ENCODE measurements at regions not wholly inside any gene's neighbourhood (a gene's known extent, or its start where the extent isn't known, plus 50 kb on each side); places are given as distances from the start of the nearest gene placed in this dataset.

GRCh38 chr15:46331546-46331945 lies 696.7 kb downstream of the SQOR start:
- Histone ChIP-seq H3K9me3 (ENCODE audit: low read depth) (no peaks in the 10 kb centered on the region), H3K4me1 (ENCODE audit: low read depth) (no peaks in the 10 kb centered on the region), H3K27ac (no peak overlapping the region), H3K36me3 (no peaks in the 10 kb centered on the region), H3K27me3 (no peaks in the 10 kb centered on the region), H3K4me3 (no peak overlapping the region)
- no peak for TF ChIP-seq CTCF (IDR thresholded peaks at IDR 0.05; ENCODE audit: low read depth, low read length)
- DNase-seq (ENCODE audit: low read depth in 1 of 2, low spot score in 1 of 2): no peak

DNA sequence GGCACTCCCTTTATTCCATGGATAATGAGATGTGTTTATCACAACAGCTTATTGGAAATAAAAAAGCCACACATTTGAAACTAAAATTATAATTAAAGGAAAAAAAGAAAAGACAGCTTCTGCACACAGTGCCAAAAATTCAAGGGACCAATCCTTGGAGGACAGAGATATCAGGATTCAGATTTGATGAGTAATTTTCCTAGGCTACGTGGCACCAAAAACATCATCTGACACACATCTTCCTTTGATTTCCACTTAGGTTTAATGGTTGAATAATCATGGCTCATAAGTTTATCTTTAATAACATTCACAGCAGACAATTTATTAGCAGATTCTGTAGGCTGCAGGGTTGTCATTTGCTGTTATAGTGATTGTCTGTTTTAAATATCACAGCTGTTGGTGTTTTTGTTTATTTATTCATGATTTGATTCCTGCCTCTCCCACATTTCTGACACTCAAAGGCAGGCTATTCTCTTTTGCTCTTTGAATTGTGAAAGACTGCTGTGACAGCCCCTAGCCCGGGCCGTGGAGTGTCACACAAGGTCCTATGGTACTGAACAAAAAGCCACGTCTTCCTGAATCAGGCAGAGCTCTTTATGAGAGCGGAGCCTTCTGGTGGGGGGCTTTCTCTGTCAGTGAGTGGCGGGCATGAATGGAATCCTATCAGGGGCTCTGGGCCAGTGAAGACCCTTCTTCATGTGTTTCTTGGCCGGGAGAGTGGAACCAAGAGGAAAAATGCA lies 708.5 kb downstream of the SQOR start:
- H3K4me3 ChIP-seq: no peak overlapping the region
- TF ChIP-seq CTCF (IDR thresholded peaks at IDR 0.05; ENCODE audit: low read depth, low read length): no peak

DNA sequence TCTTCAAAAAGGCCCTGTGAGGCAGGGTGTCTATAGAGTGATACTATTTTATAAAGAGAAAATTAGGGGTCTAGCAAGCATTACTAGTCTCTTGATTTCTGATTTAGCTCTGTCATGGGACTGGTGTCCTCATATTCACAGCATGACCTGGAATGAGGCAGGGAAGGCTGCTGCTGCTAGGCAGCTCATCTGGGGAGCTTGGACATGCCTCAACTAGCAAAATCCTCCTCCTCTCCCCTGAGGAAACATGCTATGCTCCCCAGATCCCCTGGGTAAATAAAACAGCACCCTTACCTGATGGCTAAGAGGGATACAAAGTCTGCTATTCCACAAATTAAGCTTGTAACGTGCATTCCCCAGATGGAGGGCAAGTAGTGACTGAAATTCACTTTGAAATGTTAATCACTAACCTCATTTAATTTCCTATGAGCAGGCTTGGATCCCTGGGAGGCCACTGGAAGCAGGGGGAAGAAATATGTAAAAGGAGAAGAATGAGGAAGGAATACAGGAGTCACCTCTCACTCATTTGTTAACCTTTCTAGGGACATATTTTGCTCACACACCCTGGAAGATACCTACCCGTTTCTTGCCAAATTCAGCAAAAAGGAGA lies 709.4 kb downstream of the SQOR start:
- H3K36me3 ChIP-seq: no peaks in the 10 kb centered on the region

More for the DNA sequence above, 708.5 kb downstream of the SQOR start:
- H3K27me3 ChIP-seq: no peaks in the 10 kb centered on the region
- no peaks in the 10 kb centered on the region for H3K36me3 ChIP-seq
- H3K9me3 ChIP-seq (ENCODE audit: low read depth): no peaks in the 10 kb centered on the region
- no peaks in the 10 kb centered on the region for H3K4me1 ChIP-seq (ENCODE audit: low read depth)
- no peak for DNase-seq (ENCODE audit: low read depth in 1 of 2, low spot score in 1 of 2)
- H3K27ac ChIP-seq: no peak overlapping the region

DNA sequence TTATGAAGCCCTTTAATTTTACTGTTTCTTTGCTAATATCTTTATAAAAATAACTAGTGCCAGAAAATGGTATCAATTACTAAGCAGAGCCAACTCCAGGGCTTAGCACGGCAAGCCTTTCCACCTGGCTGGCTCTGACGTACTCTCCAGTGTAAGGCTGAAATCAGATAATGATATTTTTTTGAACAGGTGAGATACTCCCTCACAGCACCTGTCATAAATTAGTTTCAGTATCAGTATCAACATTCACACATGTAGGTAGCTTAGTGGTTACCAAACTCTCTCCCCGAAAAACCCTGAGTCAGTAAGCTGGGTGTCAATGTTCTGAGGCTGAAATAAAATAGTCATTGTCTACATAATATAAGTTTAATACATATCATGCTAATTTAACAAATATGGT lies 710.1 kb downstream of the SQOR start:
- Histone ChIP-seq H3K4me1 (ENCODE audit: low read depth) (no peaks in the 10 kb centered on the region), H3K4me3 (no peak overlapping the region), H3K27me3 (no peaks in the 10 kb centered on the region), H3K27ac (no peak overlapping the region), H3K9me3 (ENCODE audit: low read depth) (no peaks in the 10 kb centered on the region), H3K36me3 (no peaks in the 10 kb centered on the region)
- no peak for DNase-seq (ENCODE audit: low read depth in 1 of 2, low spot score in 1 of 2)
- no peak for TF ChIP-seq CTCF (IDR thresholded peaks at IDR 0.05; ENCODE audit: low read depth, low read length)

More for the DNA sequence above, 709.4 kb downstream of the SQOR start:
- H3K9me3 ChIP-seq (ENCODE audit: low read depth): no peaks in the 10 kb centered on the region
- no peak for TF ChIP-seq CTCF (IDR thresholded peaks at IDR 0.05; ENCODE audit: low read depth, low read length)
- H3K27me3 ChIP-seq: no peaks in the 10 kb centered on the region
- H3K4me3 ChIP-seq: no peak overlapping the region
- no peak overlapping the region for H3K27ac ChIP-seq
- no peak for DNase-seq (ENCODE audit: low read depth in 1 of 2, low spot score in 1 of 2)
- H3K4me1 ChIP-seq (ENCODE audit: low read depth): no peaks in the 10 kb centered on the region

DNA sequence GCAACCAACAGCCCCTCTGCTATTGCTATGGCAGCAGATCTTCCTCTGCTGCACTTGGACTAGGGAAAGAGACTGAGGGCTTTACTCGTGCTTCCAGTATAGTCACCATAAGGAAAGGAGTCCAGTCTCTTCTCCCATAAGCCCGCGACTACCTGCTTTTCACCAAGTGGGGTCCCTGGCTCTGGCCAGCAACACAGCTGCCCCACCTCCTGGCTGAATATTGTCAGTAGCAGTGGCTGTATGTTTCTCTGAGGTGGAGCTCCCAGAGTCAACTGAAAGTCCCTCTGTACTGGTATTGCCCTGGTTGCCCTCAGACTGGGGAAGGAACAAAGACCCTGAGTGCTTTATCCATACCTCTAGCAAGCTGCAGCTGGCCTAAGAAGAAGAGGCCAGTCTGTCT lies 719.6 kb downstream of the SQOR start:
- Histone ChIP-seq H3K27me3 (no peaks in the 10 kb centered on the region), H3K4me1 (ENCODE audit: low read depth) (no peaks in the 10 kb centered on the region), H3K4me3 (no peak overlapping the region), H3K36me3 (no peaks in the 10 kb centered on the region), H3K9me3 (ENCODE audit: low read depth) (no peaks in the 10 kb centered on the region), H3K27ac (no peak overlapping the region)
- TF ChIP-seq CTCF (IDR thresholded peaks at IDR 0.05; ENCODE audit: low read depth, low read length): no peak
- no peak for DNase-seq (ENCODE audit: low read depth in 1 of 2, low spot score in 1 of 2)
